GM19467 (cell line): ENCODE measurements at regions not wholly inside any gene's neighbourhood (a gene's known extent, or its start where the extent isn't known, plus 50 kb on each side); places are given as distances from the start of the nearest gene placed in this dataset.

ENCODE experiments used
- ATAC-seq: cut with Tn5 transposase; IDR thresholded peaks from one replicate; pipeline ENCODE4 v1.9.1; 2021; ENCODE audit warnings: mild to moderate bottlenecking, moderate library complexity; ENCODE audit not compliant: unreplicated experiment

DNA sequence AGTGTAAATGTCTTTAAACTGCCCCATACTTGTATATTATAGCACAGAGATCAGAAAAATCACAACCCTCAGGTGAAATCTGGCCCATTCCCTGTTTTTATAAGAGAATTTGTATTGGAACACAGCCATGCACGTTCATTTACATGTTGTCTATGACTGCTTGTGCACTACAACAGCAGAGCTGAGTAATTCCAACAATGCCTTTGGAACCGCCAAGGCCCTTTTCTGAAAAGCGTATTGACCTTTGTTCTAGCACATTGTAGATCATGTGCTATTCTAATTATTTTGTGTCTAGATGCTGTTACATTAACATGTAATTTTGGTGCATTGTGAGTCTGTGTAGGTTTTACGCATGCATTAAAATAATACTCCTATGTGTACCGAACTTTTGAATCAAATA is 339.6 kb downstream of the CHRM3 start:
- ATAC-seq = no peak

DNA sequence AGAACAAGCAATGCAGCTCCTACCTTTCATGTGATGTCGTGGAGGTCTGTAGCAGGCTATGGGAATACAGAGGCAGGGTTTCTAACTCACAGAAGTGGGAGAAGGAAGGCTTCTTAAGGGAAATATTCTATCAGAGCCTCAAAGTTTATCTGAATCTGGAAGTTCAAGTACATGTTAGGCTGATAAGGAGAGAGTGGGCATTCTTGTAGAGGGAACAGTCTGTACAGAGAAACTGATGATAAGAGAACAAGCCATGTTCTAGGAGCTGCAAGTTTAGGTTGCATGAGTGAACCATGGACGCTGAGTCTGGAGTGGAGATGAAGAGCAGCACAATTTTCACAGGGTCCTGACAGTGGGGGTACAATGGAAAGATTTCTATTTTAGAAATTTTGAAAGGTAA is 344.0 kb downstream of the CHRM3 start:
- ATAC-seq = no peak

DNA sequence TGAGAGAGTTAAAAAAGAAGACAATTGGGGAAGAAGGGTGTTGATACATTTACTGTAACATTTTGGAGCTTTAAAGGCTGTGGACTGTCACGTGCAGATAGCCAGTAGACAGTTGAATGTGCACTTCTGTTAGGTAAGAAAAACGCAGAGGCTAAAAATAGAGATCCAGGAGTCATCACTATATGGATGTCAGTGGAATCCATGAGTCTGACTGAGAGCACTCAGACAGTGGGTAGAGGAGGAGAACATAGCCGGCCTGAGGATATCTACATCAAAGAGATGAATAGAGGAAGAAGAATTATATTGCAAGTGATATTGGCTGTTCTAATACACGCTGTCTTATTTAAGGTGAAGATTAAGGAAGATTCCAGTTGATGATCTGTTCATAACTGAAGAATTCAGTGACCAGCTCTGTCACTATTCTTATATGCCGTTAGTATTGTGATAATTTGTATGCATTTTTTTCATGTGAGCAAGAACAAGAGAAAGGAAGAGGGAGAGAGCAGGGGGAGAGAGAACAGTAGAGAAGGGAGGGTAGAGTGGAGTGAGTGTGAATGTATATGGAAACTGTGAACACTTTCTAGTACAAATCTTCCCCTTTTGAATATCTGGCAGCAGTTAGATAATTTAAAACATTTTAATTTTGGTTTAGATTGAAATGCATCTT is 344.8 kb downstream of the CHRM3 start:
- ATAC-seq = no peak

DNA sequence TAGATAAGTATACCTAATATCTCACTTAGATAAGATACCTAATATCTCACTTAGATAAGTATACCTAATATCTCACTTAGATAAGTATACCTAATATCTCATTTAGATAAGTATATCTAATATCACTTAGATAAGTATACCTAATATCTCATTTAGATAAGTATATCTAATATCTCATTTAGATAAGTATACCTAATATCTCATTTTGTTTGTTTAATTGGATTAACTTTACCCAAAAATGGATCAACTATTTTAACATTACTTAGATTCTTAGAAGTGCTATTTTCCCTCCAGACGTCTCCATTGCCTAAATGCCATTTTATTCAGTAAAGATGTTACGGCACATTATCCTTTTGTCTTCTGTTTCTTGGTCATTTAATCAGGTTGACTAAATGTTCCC is 346.4 kb downstream of the CHRM3 start:
- no peak for ATAC-seq

DNA sequence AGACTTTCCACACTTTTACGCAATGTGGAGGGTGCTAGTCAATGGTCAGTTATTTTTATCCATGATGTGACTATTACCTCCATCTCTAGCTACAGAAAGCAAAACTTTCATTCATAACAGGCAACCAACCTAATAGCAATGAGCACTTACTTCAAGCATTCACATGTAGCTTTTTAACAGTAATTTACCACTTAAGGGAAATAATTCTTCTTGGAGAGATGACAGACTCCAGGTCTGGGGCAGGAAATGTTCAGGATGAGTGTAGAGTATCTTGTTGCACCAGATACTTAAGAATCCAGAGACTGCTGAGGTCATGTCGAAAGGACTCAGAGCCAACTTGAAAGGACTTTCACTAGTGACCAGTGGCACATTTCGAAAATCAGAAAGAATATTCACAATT is 347.6 kb downstream of the CHRM3 start:
- no peak for ATAC-seq

DNA sequence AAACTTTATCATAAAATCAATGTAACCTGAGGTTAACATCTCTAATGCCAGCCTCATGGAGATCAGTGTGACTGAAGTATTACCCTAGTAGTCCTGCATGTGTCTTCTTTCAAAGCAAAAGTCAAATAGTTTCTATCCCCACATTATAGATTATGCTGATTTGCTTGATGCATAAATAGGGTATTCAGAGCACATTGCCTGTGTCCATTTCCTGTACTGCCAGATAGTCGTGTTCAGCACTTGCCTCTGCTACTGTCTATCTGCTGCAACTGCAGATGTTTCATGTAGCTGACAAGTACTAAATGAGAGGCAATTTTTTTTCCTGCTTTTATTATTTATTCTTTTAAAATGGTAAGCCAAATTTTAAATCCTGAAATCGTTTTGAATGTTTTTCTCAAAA is 348.7 kb downstream of the CHRM3 start:
- ATAC-seq = no peak

DNA sequence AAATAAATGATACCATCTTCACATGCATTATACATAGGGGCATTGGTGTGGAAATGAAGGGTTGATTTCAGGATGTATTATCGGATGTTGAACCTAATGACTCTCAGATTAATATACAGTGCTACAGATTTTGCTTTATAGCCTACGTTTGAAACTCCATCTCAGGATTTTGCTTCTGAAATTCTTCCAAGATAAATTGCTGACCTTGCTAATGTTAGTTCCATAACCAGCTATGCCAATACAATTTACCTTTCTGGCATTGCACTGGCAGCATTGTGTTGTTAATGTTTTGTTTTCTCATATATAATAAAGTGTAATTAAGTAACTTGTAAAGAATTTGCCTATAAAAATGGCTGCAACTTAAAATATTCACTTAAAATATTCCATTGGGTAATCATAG is 350.1 kb downstream of the CHRM3 start:
- no peak for ATAC-seq

DNA sequence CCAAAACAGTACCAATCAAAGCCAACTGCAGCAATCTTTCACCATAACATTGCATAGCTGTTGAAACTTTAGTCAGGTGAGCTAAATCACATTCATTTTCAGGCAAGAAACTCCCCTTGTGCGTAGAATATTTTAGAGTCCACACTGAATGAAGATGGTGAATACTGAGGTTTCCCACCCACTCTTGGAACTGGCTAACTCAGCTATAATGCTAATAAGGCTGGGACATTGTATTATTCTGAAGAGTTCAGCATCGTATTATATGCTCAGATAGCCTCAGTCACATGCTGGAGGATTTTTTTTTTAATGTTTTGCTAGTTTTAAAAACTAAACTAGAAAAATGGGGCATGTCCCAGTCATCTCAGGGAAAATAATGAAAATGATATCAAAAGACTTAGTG is 352.3 kb upstream of the FMN2 start:
- ATAC-seq = no peak

DNA sequence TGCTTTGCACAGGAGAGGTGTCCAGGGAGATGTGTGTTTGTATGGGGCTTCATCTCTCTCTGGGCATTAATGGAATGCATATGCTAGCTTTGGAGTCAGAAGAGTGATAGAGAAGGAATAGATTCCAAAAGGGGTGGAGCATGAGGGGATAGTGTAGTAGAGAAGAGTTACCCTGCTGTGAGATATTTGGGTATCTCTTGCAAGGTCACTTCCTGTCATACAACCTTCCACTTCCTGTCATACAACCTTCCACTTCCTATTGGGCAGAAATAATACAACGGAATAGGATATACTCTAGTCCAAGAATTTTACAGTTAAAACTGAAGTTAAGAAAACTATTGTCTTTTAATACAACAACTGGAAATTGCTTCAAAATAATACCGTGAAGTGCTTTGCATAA is 351.8 kb upstream of the FMN2 start:
- ATAC-seq = no peak

DNA sequence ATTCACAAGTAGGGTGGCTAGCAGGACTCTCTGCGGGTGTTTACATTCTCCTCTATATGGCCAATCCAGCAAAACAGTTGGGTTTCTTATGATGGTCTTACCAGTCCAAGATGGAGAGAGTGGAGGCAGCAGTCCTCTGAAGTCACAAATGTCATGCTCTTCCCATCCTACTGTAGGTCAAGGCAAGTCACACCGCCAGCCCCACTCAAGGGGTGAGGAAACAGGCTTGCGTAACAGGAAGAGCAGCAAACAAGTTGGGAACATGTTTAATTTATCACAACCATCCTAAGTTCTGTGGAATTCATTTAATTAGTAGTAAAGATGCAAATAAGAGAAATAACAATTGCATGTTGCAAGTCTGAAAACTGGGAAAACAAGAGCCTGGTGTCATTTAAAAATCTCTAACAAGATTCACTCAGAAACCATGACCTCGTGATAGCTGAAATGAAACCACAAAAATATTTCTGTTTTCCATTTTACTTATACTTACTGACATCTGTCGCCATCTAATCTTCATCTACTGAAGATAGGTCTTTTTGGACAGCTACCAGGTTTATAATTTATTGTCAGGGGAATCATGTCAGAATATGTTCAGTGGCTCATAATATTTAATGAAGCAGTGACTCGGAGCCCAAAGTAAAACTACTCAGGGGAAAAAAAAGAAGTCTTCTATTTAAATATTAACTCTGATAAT is 349.1 kb upstream of the FMN2 start:
- ATAC-seq = no peak

DNA sequence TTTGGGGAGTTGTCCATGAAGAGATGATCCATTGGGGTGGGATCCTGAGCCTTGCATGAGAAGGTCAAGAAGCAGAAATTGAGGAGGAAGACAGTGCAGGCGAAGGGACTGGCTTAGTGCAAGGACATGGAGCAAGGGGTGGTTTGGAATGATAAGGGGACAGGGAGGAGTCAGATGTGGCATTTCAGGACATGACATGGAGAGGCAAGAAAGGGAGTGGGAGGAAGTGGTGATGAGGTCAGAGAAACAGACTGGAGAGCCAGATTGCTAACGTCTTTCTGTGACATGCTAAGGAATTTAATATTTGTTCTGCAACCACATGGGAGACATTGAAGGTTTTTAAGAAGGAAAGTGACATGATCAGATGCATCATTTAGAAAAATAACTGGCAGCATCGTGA is 346.8 kb upstream of the FMN2 start:
- ATAC-seq = no peak

DNA sequence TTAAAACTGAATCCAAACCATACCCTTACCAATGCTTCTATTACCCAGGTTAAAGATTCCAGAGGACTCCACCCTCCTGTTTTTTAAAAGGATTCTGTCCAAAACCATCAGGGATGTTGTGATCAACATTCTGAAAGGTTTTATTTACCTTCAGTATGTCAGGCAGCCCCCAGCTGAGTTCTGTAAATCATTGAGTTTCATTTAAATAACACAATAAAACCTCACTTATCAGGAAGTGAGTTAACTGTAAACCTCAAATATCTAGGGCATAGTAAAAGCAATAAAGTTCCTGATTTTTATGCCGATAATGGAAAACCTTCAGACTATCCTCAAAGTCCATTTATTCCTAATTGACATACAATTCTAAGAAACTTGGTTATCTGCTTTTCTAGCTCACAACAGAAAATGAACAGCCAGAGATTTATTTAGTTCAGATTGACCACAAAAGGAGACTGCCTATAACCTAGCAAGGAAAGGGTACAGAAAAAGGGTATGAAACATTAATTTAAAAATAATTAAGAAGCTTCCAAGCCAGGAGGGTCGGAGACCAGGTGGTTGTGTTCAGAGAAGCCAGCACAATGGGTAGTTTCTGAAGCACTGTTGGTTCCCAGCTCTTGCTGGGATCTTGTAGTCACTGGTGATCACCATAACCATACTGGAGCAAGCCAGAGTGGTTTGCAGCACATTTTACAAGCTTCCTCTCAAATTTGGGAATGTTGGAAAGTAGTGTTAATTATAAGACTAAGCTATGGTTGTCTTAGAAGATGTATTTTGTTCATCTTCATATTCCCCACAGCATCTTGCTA is 336.4 kb upstream of the FMN2 start:
- ATAC-seq = no peak

DNA sequence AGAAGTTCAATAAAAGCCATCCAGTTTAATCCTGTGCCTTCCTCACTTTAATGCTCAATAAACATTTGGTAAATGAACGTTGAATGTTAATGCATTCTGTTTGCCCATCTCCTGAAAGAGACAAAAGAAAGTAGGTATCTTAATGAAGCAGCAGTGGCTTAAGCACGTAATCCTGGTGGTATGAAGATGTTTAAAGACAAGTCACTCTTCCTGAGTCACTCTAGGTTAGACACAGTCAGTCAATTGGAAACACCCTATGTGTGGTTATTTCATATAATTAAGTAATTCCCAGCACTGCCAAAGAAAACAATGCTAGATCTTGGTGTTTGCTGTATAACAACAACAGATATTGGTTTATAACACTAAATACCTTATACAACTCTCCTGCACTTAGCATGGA is 334.0 kb upstream of the FMN2 start:
- no peak for ATAC-seq

DNA sequence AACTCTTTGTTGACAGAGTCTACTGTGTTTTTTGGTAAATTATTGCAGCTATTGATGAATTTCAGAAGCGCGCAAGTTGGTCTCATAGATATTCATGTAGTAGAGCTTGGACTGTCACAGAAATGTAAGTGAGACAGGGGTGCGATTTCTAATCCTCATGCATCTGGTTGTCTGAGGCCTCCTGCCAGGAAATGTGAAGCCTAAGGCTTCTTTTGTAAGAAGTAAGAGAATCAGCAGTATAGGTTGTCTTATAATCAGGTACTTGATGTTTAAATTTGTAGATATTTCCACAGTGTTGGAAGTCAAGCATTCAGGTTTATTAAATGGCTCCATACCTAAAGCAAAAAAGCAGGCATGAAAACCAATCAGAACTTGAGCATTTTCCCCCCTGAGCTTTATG is 332.9 kb upstream of the FMN2 start:
- no peak for ATAC-seq

DNA sequence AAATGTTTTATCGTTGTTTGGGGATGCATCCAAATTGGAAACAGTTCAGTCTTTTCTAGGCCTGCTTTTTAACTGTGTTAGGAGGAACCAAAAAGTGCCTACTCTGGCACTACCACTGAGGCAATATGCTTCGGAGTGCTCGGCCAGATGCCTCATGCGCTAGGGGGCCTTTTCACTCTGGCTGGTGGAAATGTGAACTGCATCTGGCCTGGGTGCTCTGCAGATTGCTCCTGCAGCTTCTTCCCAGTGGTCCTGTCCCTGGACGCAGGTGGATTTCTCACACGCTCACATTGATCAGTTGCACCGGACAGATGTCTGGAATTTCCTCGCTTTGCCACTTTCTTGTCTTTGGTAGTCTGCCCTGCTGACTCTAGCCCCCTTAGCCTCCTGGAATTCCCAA is 330.2 kb upstream of the FMN2 start:
- ATAC-seq = no peak

DNA sequence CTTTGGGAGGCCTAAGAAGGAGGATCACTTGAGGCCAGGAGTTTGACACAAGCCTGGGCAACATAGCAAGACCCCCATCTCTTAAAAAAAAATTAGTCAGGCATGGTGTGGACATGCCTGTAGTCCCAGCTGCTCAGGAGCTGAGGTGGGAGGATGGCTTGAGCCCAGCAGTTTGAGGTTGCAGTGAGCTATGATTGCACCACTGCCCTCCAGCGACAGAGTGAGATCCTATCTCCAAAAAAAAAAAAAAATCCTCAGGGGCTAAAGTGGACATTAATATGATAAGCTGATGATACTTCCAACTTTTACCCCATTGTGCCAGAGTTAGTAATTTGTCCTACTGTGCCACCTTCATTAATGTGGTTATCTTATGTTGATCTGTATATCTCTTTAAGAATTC is 327.8 kb upstream of the FMN2 start:
- no peak for ATAC-seq

DNA sequence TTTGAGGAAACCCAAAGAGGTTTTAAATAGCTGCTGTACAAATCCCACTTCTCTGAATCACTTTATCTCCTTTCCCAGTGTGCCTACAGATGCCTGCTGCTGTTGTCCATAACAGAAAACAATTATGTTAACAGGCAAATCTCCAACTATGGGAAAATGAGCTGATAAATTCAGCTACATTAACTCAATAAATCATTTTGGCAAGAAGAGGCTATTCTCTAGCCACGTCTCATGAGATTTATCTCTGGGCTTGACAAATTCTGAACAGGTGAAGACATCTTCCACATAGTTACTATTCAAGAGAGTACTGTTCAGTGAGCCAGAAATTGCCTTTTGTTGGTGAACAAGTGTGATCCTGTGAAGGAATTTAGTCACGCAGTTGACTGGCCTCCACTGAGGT is 327.1 kb upstream of the FMN2 start:
- no peak for ATAC-seq

DNA sequence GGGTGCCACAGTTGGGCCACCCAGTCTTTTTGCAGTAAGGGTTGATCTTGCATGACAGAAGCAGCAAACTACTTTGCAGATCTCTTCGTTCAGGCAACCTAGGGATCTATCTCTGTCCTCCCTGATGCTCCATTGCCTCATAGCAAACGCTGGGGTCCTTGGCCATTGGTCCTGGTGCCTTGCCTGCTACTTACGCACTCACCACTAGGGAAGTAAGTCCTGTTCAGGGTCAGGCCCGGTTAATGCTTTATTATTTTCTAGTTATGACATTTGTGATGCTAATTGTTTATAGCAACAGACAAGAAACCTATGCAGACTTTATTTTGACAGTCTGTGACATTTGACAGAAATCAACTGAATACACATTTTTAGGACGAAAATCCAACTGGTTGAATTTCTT is 326.5 kb upstream of the FMN2 start:
- ATAC-seq = no peak

DNA sequence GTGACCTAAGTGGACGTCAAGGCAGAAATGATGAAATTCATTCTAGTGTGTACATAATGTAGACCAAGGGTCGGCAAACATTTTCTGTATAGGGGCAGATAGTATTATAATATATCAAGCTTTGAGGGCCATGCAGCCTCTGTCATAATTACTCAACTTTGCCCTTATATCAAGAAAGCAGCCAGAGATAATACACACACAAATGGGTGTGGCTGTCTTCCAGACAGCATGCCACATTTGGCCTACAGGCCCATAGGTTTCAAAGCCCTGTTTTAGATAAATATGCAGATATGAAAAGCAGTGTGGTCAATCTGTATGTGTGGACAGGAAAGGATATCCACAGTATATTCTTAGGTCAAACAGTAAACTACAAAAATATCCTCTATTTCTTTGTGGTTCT is 320.1 kb upstream of the FMN2 start:
- no peak for ATAC-seq

DNA sequence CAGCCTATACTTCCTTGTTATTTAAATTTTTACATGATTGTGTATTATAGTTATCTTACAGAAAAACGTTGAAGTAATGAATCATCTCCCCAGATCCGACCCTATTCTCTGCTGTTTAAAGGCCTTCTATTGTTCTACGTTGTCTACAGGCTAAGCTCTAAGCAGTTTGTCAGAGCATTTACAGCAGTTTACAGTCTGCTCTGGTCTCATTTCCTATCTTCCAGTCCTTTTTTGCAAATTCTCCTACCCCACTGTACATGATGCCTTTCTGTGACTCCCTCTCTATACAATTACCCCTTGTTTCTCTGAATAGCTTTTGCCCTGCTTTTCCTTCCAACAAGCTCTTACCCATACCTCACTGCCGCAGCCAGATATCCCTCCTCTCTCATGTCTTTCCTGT is 319.2 kb upstream of the FMN2 start:
- ATAC-seq = no peak

DNA sequence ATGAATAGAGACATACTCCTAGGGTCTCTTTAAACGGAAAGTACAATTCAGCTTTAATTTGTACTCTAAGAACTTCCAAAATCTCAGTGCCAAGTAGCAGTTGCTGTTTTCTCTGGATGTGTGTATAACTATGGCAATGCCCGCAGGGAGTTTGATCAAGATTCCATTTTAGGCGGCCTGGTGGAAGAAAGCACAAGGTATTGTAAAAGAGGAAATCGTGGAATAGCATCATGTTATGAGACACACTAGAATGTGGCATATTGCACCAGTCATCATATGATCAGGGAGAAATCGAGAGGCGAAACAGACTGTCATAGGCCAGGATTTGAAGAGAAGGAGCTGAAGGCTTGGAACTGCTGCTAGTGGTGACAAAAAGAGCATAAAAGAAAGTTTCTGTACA is 316.2 kb upstream of the FMN2 start:
- no peak for ATAC-seq

DNA sequence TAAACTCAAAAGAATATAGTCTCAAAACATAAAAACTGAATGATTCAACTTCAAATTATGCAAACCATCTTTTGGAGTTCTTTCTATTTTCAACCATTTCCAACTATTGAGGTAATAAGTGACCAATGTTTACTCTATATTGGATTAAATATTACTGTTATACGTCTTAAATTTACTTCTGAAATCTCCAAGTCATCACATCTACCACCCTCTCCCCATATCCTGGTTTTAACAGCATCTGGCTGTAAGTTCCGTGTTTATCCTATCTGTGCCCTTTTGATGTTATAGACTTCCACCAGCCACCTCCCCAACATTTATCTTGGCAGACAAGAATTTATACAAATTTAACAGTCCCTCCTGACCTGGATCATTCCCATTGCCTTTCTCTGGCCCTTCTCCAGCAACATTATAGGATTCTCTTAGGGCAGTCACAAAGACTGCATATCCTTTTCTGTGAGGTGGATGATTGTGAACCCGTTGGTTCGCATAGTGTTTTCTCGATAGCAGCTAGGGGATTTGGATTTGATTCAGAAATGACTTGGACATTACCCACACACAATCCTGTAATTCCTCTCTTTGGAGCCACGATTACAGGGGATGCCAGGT is 313.4 kb upstream of the FMN2 start:
- no peak for ATAC-seq
